ENCODE measurements at regions not wholly inside any gene's neighbourhood (a gene's known extent, or its start where the extent isn't known, plus 50 kb on each side); places are given as distances from the start of the nearest gene placed in this dataset.

GRCh38 chr2:183505911-183506310, 381.7 kb downstream of the NUP35 start:
- no peaks in the 10 kb centered on the region for H3K36me3 ChIP-seq (ENCODE audit: control insufficient read depth, insufficient read depth, low read length)
- no peaks in the 10 kb centered on the region for H3K9me3 ChIP-seq (ENCODE audit: control insufficient read depth, low read length)
- 92 to 96% methylated on average over 1 of the region's 1 CpG for WGBS, 2 experiments
- H3K27me3 ChIP-seq (ENCODE audit: control insufficient read depth, insufficient read depth, low read length, poor library complexity, severe bottlenecking): no peaks in the 10 kb centered on the region
- no peak overlapping the region for H3K4me3 ChIP-seq (ENCODE audit: insufficient read depth, low read depth, low read length)
- H3K4me1 ChIP-seq (ENCODE audit: control insufficient read depth, insufficient read depth, low read length): no peaks in the 10 kb centered on the region
- H3K27ac ChIP-seq (ENCODE audit: insufficient read depth, low read depth, low read length, poor library complexity, severe bottlenecking): no peak overlapping the region

- WGBS, 2 experiments: 85 to 87% methylated on average over 3 of the region's 3 CpGs
These were observed 386.9 kb downstream of the NUP35 start for GRCh38 chr2:183511154-183511553.

GRCh38 chr2:183519371-183520056, 395.3 kb downstream of the NUP35 start:
- Histone ChIP-seq H3K27ac (ENCODE audit: insufficient read depth, low read depth, low read length, poor library complexity, severe bottlenecking) (no peak overlapping the region), H3K4me3 (ENCODE audit: insufficient read depth, low read depth, low read length) (no peak overlapping the region), H3K27me3 (ENCODE audit: control insufficient read depth, insufficient read depth, low read length, poor library complexity, severe bottlenecking) (no peaks in the 10 kb centered on the region), H3K36me3 (ENCODE audit: control insufficient read depth, insufficient read depth, low read length) (no peaks in the 10 kb centered on the region), H3K9me3 (ENCODE audit: control insufficient read depth, low read length) (no peaks in the 10 kb centered on the region), H3K4me1 (ENCODE audit: control insufficient read depth, insufficient read depth, low read length) (no peaks in the 10 kb centered on the region)
- WGBS, 2 experiments: 100% methylated on average over 1 of the region's 1 CpG; no CpG with 5 or more reads in 1 of the 2 experiments

More at GRCh38 chr2:183511154-183511553, 386.9 kb downstream of the NUP35 start:
- H3K27ac ChIP-seq (ENCODE audit: insufficient read depth, low read depth, low read length, poor library complexity, severe bottlenecking): no peak overlapping the region
- no peaks in the 10 kb centered on the region for H3K4me1 ChIP-seq (ENCODE audit: control insufficient read depth, insufficient read depth, low read length)
- no peaks in the 10 kb centered on the region for H3K36me3 ChIP-seq (ENCODE audit: control insufficient read depth, insufficient read depth, low read length)
- H3K9me3 ChIP-seq (ENCODE audit: control insufficient read depth, low read length): no peaks in the 10 kb centered on the region
- H3K4me3 ChIP-seq (ENCODE audit: insufficient read depth, low read depth, low read length): no peak overlapping the region
- no peaks in the 10 kb centered on the region for H3K27me3 ChIP-seq (ENCODE audit: control insufficient read depth, insufficient read depth, low read length, poor library complexity, severe bottlenecking)

GRCh38 chr2:183521911-183522310, 397.7 kb downstream of the NUP35 start:
- Histone ChIP-seq H3K4me1 (ENCODE audit: control insufficient read depth, insufficient read depth, low read length) (no peaks in the 10 kb centered on the region), H3K27me3 (ENCODE audit: control insufficient read depth, insufficient read depth, low read length, poor library complexity, severe bottlenecking) (no peaks in the 10 kb centered on the region), H3K27ac (ENCODE audit: insufficient read depth, low read depth, low read length, poor library complexity, severe bottlenecking) (no peak overlapping the region), H3K36me3 (ENCODE audit: control insufficient read depth, insufficient read depth, low read length) (no peaks in the 10 kb centered on the region), H3K9me3 (ENCODE audit: control insufficient read depth, low read length) (no peaks in the 10 kb centered on the region), H3K4me3 (ENCODE audit: insufficient read depth, low read depth, low read length) (no peak overlapping the region)
- 100% methylated on average over 1 of the region's 1 CpG; no CpG with 5 or more reads in 1 of the 2 experiments for WGBS, 2 experiments

- Histone ChIP-seq H3K36me3 (ENCODE audit: control insufficient read depth, insufficient read depth, low read length) (no peaks in the 10 kb centered on the region), H3K4me1 (ENCODE audit: control insufficient read depth, insufficient read depth, low read length) (no peaks in the 10 kb centered on the region), H3K27me3 (ENCODE audit: control insufficient read depth, insufficient read depth, low read length, poor library complexity, severe bottlenecking) (no peaks in the 10 kb centered on the region), H3K4me3 (ENCODE audit: insufficient read depth, low read depth, low read length) (no peak overlapping the region), H3K27ac (ENCODE audit: insufficient read depth, low read depth, low read length, poor library complexity, severe bottlenecking) (no peak overlapping the region), H3K9me3 (ENCODE audit: control insufficient read depth, low read length) (no peaks in the 10 kb centered on the region)
- 93% methylated on average over 2 of the region's 2 CpGs for WGBS, 2 experiments
These were observed 398.4 kb downstream of the NUP35 start for GRCh38 chr2:183522489-183523266.

- Histone ChIP-seq H3K4me1 (ENCODE audit: control insufficient read depth, insufficient read depth, low read length) (no peaks in the 10 kb centered on the region), H3K9me3 (ENCODE audit: control insufficient read depth, low read length) (no peaks in the 10 kb centered on the region), H3K27me3 (ENCODE audit: control insufficient read depth, insufficient read depth, low read length, poor library complexity, severe bottlenecking) (no peaks in the 10 kb centered on the region), H3K36me3 (ENCODE audit: control insufficient read depth, insufficient read depth, low read length) (no peaks in the 10 kb centered on the region), H3K4me3 (ENCODE audit: insufficient read depth, low read depth, low read length) (no peak overlapping the region), H3K27ac (ENCODE audit: insufficient read depth, low read depth, low read length, poor library complexity, severe bottlenecking) (no peak overlapping the region)
- 33 to 48% methylated on average over 3 to 5 of the region's 5 CpGs for WGBS, 2 experiments
These were observed 406.2 kb downstream of the NUP35 start for GRCh38 chr2:183530333-183530901.

- Histone ChIP-seq H3K27me3 (ENCODE audit: control insufficient read depth, insufficient read depth, low read length, poor library complexity, severe bottlenecking) (no peaks in the 10 kb centered on the region), H3K27ac (ENCODE audit: insufficient read depth, low read depth, low read length, poor library complexity, severe bottlenecking) (no peak overlapping the region), H3K9me3 (ENCODE audit: control insufficient read depth, low read length) (no peaks in the 10 kb centered on the region), H3K4me3 (ENCODE audit: insufficient read depth, low read depth, low read length) (no peak overlapping the region), H3K4me1 (ENCODE audit: control insufficient read depth, insufficient read depth, low read length) (no peaks in the 10 kb centered on the region), H3K36me3 (ENCODE audit: control insufficient read depth, insufficient read depth, low read length) (no peaks in the 10 kb centered on the region)
- 0 to 23% methylated on average over 1 to 3 of the region's 3 CpGs for WGBS, 2 experiments
These were observed 408.3 kb downstream of the NUP35 start for GRCh38 chr2:183532514-183532913.

- WGBS, 2 experiments: 51 to 56% methylated on average over 2 of the region's 2 CpGs
- no peak overlapping the region for H3K4me3 ChIP-seq (ENCODE audit: insufficient read depth, low read depth, low read length)
- H3K27ac ChIP-seq (ENCODE audit: insufficient read depth, low read depth, low read length, poor library complexity, severe bottlenecking): no peak overlapping the region
- no peaks in the 10 kb centered on the region for H3K4me1 ChIP-seq (ENCODE audit: control insufficient read depth, insufficient read depth, low read length)
- no peaks in the 10 kb centered on the region for H3K27me3 ChIP-seq (ENCODE audit: control insufficient read depth, insufficient read depth, low read length, poor library complexity, severe bottlenecking)
- no peaks in the 10 kb centered on the region for H3K9me3 ChIP-seq (ENCODE audit: control insufficient read depth, low read length)
- no peaks in the 10 kb centered on the region for H3K36me3 ChIP-seq (ENCODE audit: control insufficient read depth, insufficient read depth, low read length)
These were observed 408.8 kb downstream of the NUP35 start for GRCh38 chr2:183533021-183533420.

GRCh38 chr2:183536290-183536689, 412.0 kb downstream of the NUP35 start:
- WGBS, 2 experiments: 85 to 86% methylated on average over 3 of the region's 3 CpGs
- Histone ChIP-seq H3K36me3 (ENCODE audit: control insufficient read depth, insufficient read depth, low read length) (no peaks in the 10 kb centered on the region), H3K4me1 (ENCODE audit: control insufficient read depth, insufficient read depth, low read length) (no peaks in the 10 kb centered on the region), H3K9me3 (ENCODE audit: control insufficient read depth, low read length) (no peaks in the 10 kb centered on the region), H3K27me3 (ENCODE audit: control insufficient read depth, insufficient read depth, low read length, poor library complexity, severe bottlenecking) (no peaks in the 10 kb centered on the region), H3K27ac (ENCODE audit: insufficient read depth, low read depth, low read length, poor library complexity, severe bottlenecking) (no peak overlapping the region), H3K4me3 (ENCODE audit: insufficient read depth, low read depth, low read length) (no peak overlapping the region)

GRCh38 chr2:183536714-183537113, 412.5 kb downstream of the NUP35 start:
- no peaks in the 10 kb centered on the region for H3K27me3 ChIP-seq (ENCODE audit: control insufficient read depth, insufficient read depth, low read length, poor library complexity, severe bottlenecking)
- no peak overlapping the region for H3K4me3 ChIP-seq (ENCODE audit: insufficient read depth, low read depth, low read length)
- 93% methylated on average over 2 of the region's 3 CpGs; no CpG with 5 or more reads in 1 of the 2 experiments for WGBS, 2 experiments
- no peaks in the 10 kb centered on the region for H3K9me3 ChIP-seq (ENCODE audit: control insufficient read depth, low read length)
- no peaks in the 10 kb centered on the region for H3K4me1 ChIP-seq (ENCODE audit: control insufficient read depth, insufficient read depth, low read length)
- no peaks in the 10 kb centered on the region for H3K36me3 ChIP-seq (ENCODE audit: control insufficient read depth, insufficient read depth, low read length)
- H3K27ac ChIP-seq (ENCODE audit: insufficient read depth, low read depth, low read length, poor library complexity, severe bottlenecking): no peak overlapping the region
